Endothelial cell of umbilical vein (primary cell): ENCODE measurements at regions not wholly inside any gene's neighbourhood (a gene's known extent, or its start where the extent isn't known, plus 50 kb on each side); places are given as distances from the start of the nearest gene placed in this dataset.

Source experiments
- BruUV-seq: library from RNA; stranded (reverse); fragments of 400-500 nt; replicated peaks from 2 replicates; lab custom pipeline; 2021; lab: Mats Ljungman, UMichigan
- CTCF ChIA-PET: fragments of 300-600, 350-600 bp; sonication (Branson Sonifier 250); formaldehyde crosslinking; loops from one replicate; lab custom pipeline; 2021; ENCODE audit warnings: antibody characterized with exemption, inconsistent platforms; lab: Charles Lee
- POLR2A ChIA-PET: fragments of 300-600, 350-600 bp; sonication (Branson Sonifier 250); formaldehyde crosslinking; loops from one replicate; lab custom pipeline; 2021; ENCODE audit warnings: antibody characterized with exemption, inconsistent platforms; lab: Charles Lee
- DNase-seq: peaks from one replicate; pipeline ENCODE4 v3.0.0-alpha.2; 2011; ENCODE audit warnings: low read depth, low spot score
- FAIRE-seq: peaks from 2 replicates; lab custom pipeline; 2011; peaks lifted over from hg19 to GRCh38; lab: Jason Lieb, UNC
- H2AFZ ChIP-seq: 2 replicates; pipeline ENCODE4 v1.6.0; 2012; ENCODE audit warnings: low read depth, low read length, control low read depth, inconsistent platforms
- H3K27ac ChIP-seq: 2 replicates; pipeline ENCODE4 v1.5.1; 2011; ENCODE audit warnings: low read depth, mild to moderate bottlenecking, control low read depth, low read length, moderate library complexity; ENCODE audit not compliant: insufficient read depth
- H3K27me3 ChIP-seq, 2 experiments: 2 replicates each; pipeline versions ENCODE4 v1.6.0 to v1.6.1; 2011; ENCODE audit warnings: low read length in 2 of 2, mixed read lengths in 1 of 2; ENCODE audit not compliant: control insufficient read depth in 2 of 2, insufficient read depth in 2 of 2
- H3K36me3 ChIP-seq, 2 experiments: 2 replicates in 1 of 2; 3 replicates in 1 of 2; pipeline ENCODE4 v1.5.1; 2011; ENCODE audit warnings: low read length in 2 of 2, mild to moderate bottlenecking in 1 of 2, moderate library complexity in 1 of 2; ENCODE audit not compliant: control insufficient read depth in 2 of 2, insufficient read depth in 2 of 2; ENCODE audit errors: extremely low read depth in 1 of 2
- H3K4me1 ChIP-seq: 3 replicates; pipeline ENCODE4 v1.5.1; 2011; ENCODE audit warnings: mild to moderate bottlenecking, low read length; ENCODE audit not compliant: control insufficient read depth, insufficient read depth; ENCODE audit errors: extremely low read depth
- H3K4me2 ChIP-seq: 2 replicates; pipeline ENCODE4 v1.6.1; 2011; ENCODE audit warnings: low read length, control low read depth, mixed read lengths; ENCODE audit not compliant: insufficient read depth
- H3K4me3 ChIP-seq, 3 experiments: fragments of 200-600 bp in 1 of 3; sonication (generic), shearing (Covaris generic) in 1 of 3; replicated peaks in 1 of 3; 2 replicates each; pipeline ENCODE4 v1.5.1; 2011 to 2016; ENCODE audit warnings: control low read depth in 3 of 3, low read length in 3 of 3, mild to moderate bottlenecking in 2 of 3, inconsistent platforms in 1 of 3, low read depth in 1 of 3, moderate library complexity in 1 of 3; ENCODE audit not compliant: insufficient read depth in 1 of 3
- H3K79me2 ChIP-seq: 2 replicates; pipeline ENCODE4 v1.6.0; 2012; ENCODE audit warnings: low read length, inconsistent platforms; ENCODE audit not compliant: control insufficient read depth, insufficient read depth
- H3K9ac ChIP-seq: replicated peaks from 2 replicates; pipeline ENCODE3; 2011; ENCODE audit warnings: low read length, control low read depth; ENCODE audit not compliant: insufficient read depth; ENCODE audit errors: extremely low read depth
- H3K9me1 ChIP-seq: replicated peaks from 3 replicates; pipeline ENCODE4 v1.6.0; 2011; ENCODE audit warnings: mild to moderate bottlenecking, low read length; ENCODE audit not compliant: control insufficient read depth, insufficient read depth; ENCODE audit errors: extremely low read depth
- H3K9me3 ChIP-seq: replicated peaks from 2 replicates; pipeline ENCODE4 v1.5.1; 2012; ENCODE audit warnings: low read length, inconsistent platforms; ENCODE audit not compliant: control insufficient read depth, insufficient read depth
- H4K20me1 ChIP-seq: replicated peaks from 2 replicates; pipeline ENCODE3; 2011; ENCODE audit warnings: mild to moderate bottlenecking, low read length; ENCODE audit not compliant: control insufficient read depth, insufficient read depth; ENCODE audit errors: extremely low read depth
- CTCF ChIP-seq, 2 donors: IDR thresholded peaks; 1 replicate in 1 of 2; 2 replicates in 1 of 2; pipeline ENCODE4 v1.5.1; 2011; ENCODE audit warnings: low read length in 2 of 2, mild to moderate bottlenecking in 2 of 2, moderate library complexity in 2 of 2, control low read depth in 1 of 2, inconsistent platforms in 1 of 2, low read depth in 1 of 2; ENCODE audit not compliant: insufficient read depth in 1 of 2; ENCODE audit errors: extremely low read depth in 1 of 2
- EZH2 ChIP-seq: IDR thresholded peaks from 2 replicates; pipeline ENCODE4 v1.6.1; 2012; ENCODE audit warnings: borderline replicate concordance, low read depth, mild to moderate bottlenecking, moderate library complexity, low read length, inconsistent platforms; ENCODE audit not compliant: severe bottlenecking
- FOS ChIP-seq: IDR thresholded peaks from 2 replicates; pipeline ENCODE4 v1.6.1; 2011; ENCODE audit warnings: mild to moderate bottlenecking, low read length, moderate library complexity, borderline replicate concordance; ENCODE audit not compliant: insufficient read depth
- GATA2 ChIP-seq: IDR thresholded peaks from 2 replicates; pipeline ENCODE4 v1.7.0; 2011; ENCODE audit warnings: low read depth, mild to moderate bottlenecking, moderate library complexity, mixed read lengths, low read length; ENCODE audit not compliant: insufficient read length, insufficient read depth
- JUN ChIP-seq: IDR thresholded peaks from 2 replicates; pipeline ENCODE4 v1.6.1; 2011; ENCODE audit warnings: borderline replicate concordance, low read depth; ENCODE audit not compliant: insufficient read length, insufficient read depth
- MAX ChIP-seq: IDR thresholded peaks from 2 replicates; pipeline ENCODE4 v1.6.1; 2011; ENCODE audit not compliant: insufficient read depth, insufficient read length
- MYC ChIP-seq: IDR thresholded peaks from one replicate; pipeline ENCODE4 v1.6.1; 2011; ENCODE audit warnings: mild to moderate bottlenecking, low read depth, low read length
- POLR2A ChIP-seq: IDR thresholded peaks from 2 replicates; pipeline ENCODE4 v1.6.1; 2012; ENCODE audit warnings: low read depth, mild to moderate bottlenecking, control low read depth, low read length
- POLR2AphosphoS5 ChIP-seq: IDR thresholded peaks from 2 replicates; pipeline ENCODE4 v1.6.1; 2012; ENCODE audit warnings: low read depth, mild to moderate bottlenecking, control low read depth, low read length, moderate library complexity; ENCODE audit not compliant: insufficient read depth
- dilution Hi-C: fragments of 300-500 bp; cut with MboI; formaldehyde crosslinking; loops from one replicate; pipeline ENCODE4 v1.15.0; 2019; ENCODE audit warnings: low sequenced_read_pairs; ENCODE audit not compliant: extremely low pct_ligation_motif_present
- intact Hi-C: fragments of 100-400 bp; cut with micrococcal nuclease; formaldehyde crosslinking; loops from one replicate; pipeline ENCODE4 v1.10.0; 2022

- no peak overlapping the region for H3K27ac ChIP-seq
- H4K20me1 ChIP-seq, result no peaks in the 10 kb centered on the region
- H2AFZ ChIP-seq, result no peak overlapping the region
- ChIA-PET POLR2A (no interaction called here), CTCF (no interaction called here)
- no peak for TF ChIP-seq MYC
- TF ChIP-seq GATA2, result no peak
- TF ChIP-seq MAX, result no peak
- TF ChIP-seq EZH2, result no peak
- no peak for TF ChIP-seq POLR2A
- TF ChIP-seq POLR2AphosphoS5, result no peak
- no peak for TF ChIP-seq FOS
- no peak for TF ChIP-seq CTCF (IDR thresholded peaks at IDR 0.05; ENCODE audit: extremely low read depth in 1 of 2, insufficient read depth in 1 of 2, low read depth in 1 of 2, low read length in 2 of 2)
- no peak for TF ChIP-seq JUN
- H3K36me3 ChIP-seq, result no peaks in the 10 kb centered on the region
- H3K9me3 ChIP-seq, result no peaks in the 10 kb centered on the region
- no TSS peak for BruUV-seq
- no peak overlapping the region for H3K9ac ChIP-seq
- no peaks in the 10 kb centered on the region for H3K4me1 ChIP-seq
- no peaks in the 10 kb centered on the region for H3K9me1 ChIP-seq
- no peak overlapping the region for H3K4me3 ChIP-seq
- H3K4me2 ChIP-seq, result no peak overlapping the region
- H3K79me2 ChIP-seq, result no peaks in the 10 kb centered on the region
- intact Hi-C loops (no loop called here), dilution Hi-C loops (no loop called here)
- no peaks in the 10 kb centered on the region for H3K27me3 ChIP-seq
- FAIRE-seq (no peak), DNase-seq (no peak)
Observed at GRCh38 chrX:78437621-78438020, 110.2 kb upstream of the CYSLTR1 start.
